Psoas muscle (tissue), 7 donors: ENCODE measurements at regions not wholly inside any gene's neighbourhood (a gene's known extent, or its start where the extent isn't known, plus 50 kb on each side); places are given as distances from the start of the nearest gene placed in this dataset.

Source experiments
- ATAC-seq, 4 donors: fragments of 200-7000 bp; cut with Tn5 transposase; one replicate each; pipeline ENCODE4 v1.9.1; 2020; ENCODE audit warnings: moderate library complexity in 3 of 4, mild to moderate bottlenecking in 2 of 4
- DNase-seq, 2 donors: peaks; one replicate each; pipeline ENCODE4 v3.0.0-alpha.2; 2020
- H3K27ac ChIP-seq: fragments of 200-600 bp; one replicate; pipeline ENCODE4 v1.8.0; 2022
- H3K27me3 ChIP-seq, 3 donors: fragments of 200-600 bp in 1 of 3; one replicate each; pipeline versions ENCODE4 v1.6.1 to v1.8.0; 2013 to 2022; ENCODE audit warnings: low read length in 2 of 3, mild to moderate bottlenecking in 2 of 3, moderate library complexity in 1 of 3; ENCODE audit not compliant: insufficient read depth in 3 of 3
- H3K36me3 ChIP-seq, 2 donors: fragments of 200-600 bp in 1 of 2; one replicate each; pipeline versions ENCODE4 v1.6.1 to v1.8.0; 2013 to 2022; ENCODE audit warnings: low read depth in 1 of 2, mild to moderate bottlenecking in 1 of 2, moderate library complexity in 1 of 2; ENCODE audit not compliant: insufficient read depth in 1 of 2
- H3K4me1 ChIP-seq: fragments of 200-600 bp; one replicate; pipeline ENCODE4 v1.8.0; 2022
- H3K4me3 ChIP-seq: fragments of 200-600 bp; one replicate; pipeline ENCODE4 v1.8.0; 2022; ENCODE audit warnings: mild to moderate bottlenecking
- H3K9me3 ChIP-seq: fragments of 200-600 bp; one replicate; pipeline ENCODE4 v1.8.0; 2022
- CTCF ChIP-seq: fragments of 200-600 bp; IDR thresholded peaks from one replicate; pipeline ENCODE4 v1.8.0; 2022; ENCODE audit warnings: antibody characterized with exemption
- WGBS, 3 donors: extraction: QIAGEN DNeasy Blood & Tissue Kit; methylation state at CpG; one replicate each; pipeline versions ENCODE4 v1.1.6 to v1.1.7; 2013; 5-methylcytosine and 5-hydroxymethylcytosine counted together
- intact Hi-C, 2 donors: fragments of 100-400 bp; cut with DNase I; formaldehyde crosslinking; loops; one replicate each; pipeline versions ENCODE4 v1.11.0 to v1.14.2; 2022
- donor health status: healthy with polysubstance abuse.
- donor health status: DM: no; HTN: no; CAD: no; lungs with moderate emphysema.
- donor health status: Bipolar disorder and iron deficiency.
- donor health status: healthy.
- donor health status: DM: yes; HTN: yes; CAD: no.
- donor health status: DM: no; HTN: no; CAD: no.
- donor health status: DM: yes; HTN: yes; CAD: no.

GRCh38 chr2:205930209-205930608 lies 155.8 kb downstream of the INO80D start:
- no peak for ATAC-seq
- intact Hi-C loops: no loop called here
- TF ChIP-seq CTCF: no peak
- Histone ChIP-seq H3K9me3 (no peaks in the 10 kb centered on the region), H3K27me3 (peaks cover 0 to 23% (median 0%) of the 10 kb centered on the region in 3 donors), H3K4me1 (peaks cover 4% of the 10 kb centered on the region), H3K36me3 (no peaks in the 10 kb centered on the region), H3K4me3 (no peak overlapping the region), H3K27ac (no peak overlapping the region)
- 26 to 30% (median 27%) methylated on average over 4 of the region's 4 CpGs for WGBS, 3 donors
- DNase-seq: no peak

- H3K4me1 ChIP-seq: peaks cover 4% of the 10 kb centered on the region
- H3K36me3 ChIP-seq: no peaks in the 10 kb centered on the region
- no peak for TF ChIP-seq CTCF
- ATAC-seq (no peak), DNase-seq (no peak)
- peaks cover 0 to 31% (median 0%) of the 10 kb centered on the region in 3 donors for H3K27me3 ChIP-seq
- WGBS, 3 donors: 90 to 97% (median 95%) methylated on average over 9 of the region's 9 CpGs
- no peak overlapping the region for H3K27ac ChIP-seq
- intact Hi-C loops: loop anchor here (5.0 to 10.0 kb wide), 3 partner anchors 157 to 1605 kb away; no protein-coding TSS in a partner anchor
- no peak overlapping the region for H3K4me3 ChIP-seq
- no peaks in the 10 kb centered on the region for H3K9me3 ChIP-seq
Measured at GRCh38 chr2:205929246-205929942, 156.6 kb downstream of the INO80D start.

GRCh38 chr2:205925373-205926337 lies 160.3 kb downstream of the INO80D start:
- H3K27ac ChIP-seq: no peak overlapping the region

GRCh38 chr2:205924676-205925075 lies 161.3 kb downstream of the INO80D start:
- ATAC-seq: no peak
- intact Hi-C loops: loop anchor here (5.0 to 10.0 kb wide), 3 partner anchors 152 to 1600 kb away; no protein-coding TSS in a partner anchor
- Histone ChIP-seq H3K4me1 (peaks cover 4% of the 10 kb centered on the region), H3K9me3 (no peaks in the 10 kb centered on the region), H3K4me3 (no peak overlapping the region), H3K36me3 (no peaks in the 10 kb centered on the region), H3K27me3 (peaks cover 0 to 31% (median 0%) of the 10 kb centered on the region in 3 donors), H3K27ac (no peak overlapping the region)
- no peak for TF ChIP-seq CTCF
- no peak for DNase-seq
- WGBS, 3 donors: 62 to 73% (median 68%) methylated on average over 9 of the region's 9 CpGs

More at GRCh38 chr2:205925373-205926337, 160.3 kb downstream of the INO80D start:
- DNase-seq: peak; percentile 75 to 86
- Histone ChIP-seq H3K4me1 (peaks cover 4% of the 10 kb centered on the region), H3K36me3 (no peaks in the 10 kb centered on the region), H3K9me3 (no peaks in the 10 kb centered on the region), H3K4me3 (peak overlapping the region; percentile 51), H3K27me3 (peaks cover 0 to 31% (median 0%) of the 10 kb centered on the region in 3 donors)
- intact Hi-C loops: loop anchor here (5.0 to 10.0 kb wide), 3 partner anchors 153 to 1601 kb away; no protein-coding TSS in a partner anchor
- WGBS, 3 donors: 14 to 15% (median 14%) methylated on average over 33 of the region's 33 CpGs
- TF ChIP-seq CTCF: peak; percentile 88
- ATAC-seq: peak; percentile 70 to 88 (median 82)
